Adipocyte (in vitro differentiated cells): ENCODE measurements at regions not wholly inside any gene's neighbourhood (a gene's known extent, or its start where the extent isn't known, plus 50 kb on each side); places are given as distances from the start of the nearest gene placed in this dataset.
"Not testable (repeated sequence)": the region's sequence is repeated elsewhere in the genome, so short reads cannot be mapped to it uniquely, and the experiment has no call there.

ENCODE experiments used
- DNase-seq: peaks from one replicate; pipeline ENCODE4 v3.0.0-alpha.2; 2015; ENCODE audit warnings: low read depth
- H3K27me3 ChIP-seq: replicated peaks from 2 replicates; pipeline ENCODE4 v1.7.0; 2013; ENCODE audit warnings: mild to moderate bottlenecking, low read length, moderate library complexity; ENCODE audit not compliant: control insufficient read depth, insufficient read depth
- H3K36me3 ChIP-seq: 2 replicates; pipeline ENCODE4 v1.7.0; 2013; ENCODE audit warnings: low read length, mild to moderate bottlenecking, moderate library complexity; ENCODE audit not compliant: control insufficient read depth, insufficient read depth, severe bottlenecking
- H3K4me1 ChIP-seq: 2 replicates; pipeline ENCODE4 v1.7.0; 2013; ENCODE audit warnings: mild to moderate bottlenecking, low read length, moderate library complexity; ENCODE audit not compliant: control insufficient read depth, insufficient read depth
- H3K4me3 ChIP-seq: 2 replicates; pipeline ENCODE4 v1.7.0; 2013; ENCODE audit warnings: mild to moderate bottlenecking, low read length, moderate library complexity
- H3K9ac ChIP-seq: 2 replicates; pipeline ENCODE4 v1.7.0; 2013; ENCODE audit warnings: mild to moderate bottlenecking, low read length, moderate library complexity
- H3K9me3 ChIP-seq: 2 replicates; pipeline ENCODE4 v1.7.0; 2013; ENCODE audit warnings: mild to moderate bottlenecking, low read length, moderate library complexity; ENCODE audit not compliant: control insufficient read depth

DNA sequence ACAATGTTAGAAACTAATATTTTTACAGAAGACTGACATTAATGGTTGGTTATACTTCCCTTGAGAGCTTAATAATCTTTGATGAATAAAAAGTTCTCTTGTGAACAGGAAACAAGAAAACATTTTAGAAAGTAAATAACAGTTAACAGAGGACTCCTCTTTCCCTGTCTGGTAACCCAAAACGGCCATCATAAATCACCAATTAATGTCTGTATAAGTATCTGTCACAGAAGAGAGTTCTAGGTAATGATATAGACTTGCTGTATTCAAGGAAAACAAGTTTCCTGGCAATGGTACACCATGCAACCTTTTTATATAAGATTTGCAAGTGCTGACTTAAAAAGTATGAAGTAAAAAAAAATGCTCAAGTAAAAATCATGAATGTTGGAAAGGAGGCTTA lies 426.7 kb downstream of the SOX2 start:
- no peaks in the 10 kb centered on the region for H3K4me1 ChIP-seq
- no peaks in the 10 kb centered on the region for H3K9me3 ChIP-seq
- peaks cover 4% of the 10 kb centered on the region for H3K27me3 ChIP-seq
- H3K4me3 ChIP-seq, result no peak overlapping the region
- no peak for DNase-seq
- no peak overlapping the region for H3K9ac ChIP-seq
- no peaks in the 10 kb centered on the region for H3K36me3 ChIP-seq

DNA sequence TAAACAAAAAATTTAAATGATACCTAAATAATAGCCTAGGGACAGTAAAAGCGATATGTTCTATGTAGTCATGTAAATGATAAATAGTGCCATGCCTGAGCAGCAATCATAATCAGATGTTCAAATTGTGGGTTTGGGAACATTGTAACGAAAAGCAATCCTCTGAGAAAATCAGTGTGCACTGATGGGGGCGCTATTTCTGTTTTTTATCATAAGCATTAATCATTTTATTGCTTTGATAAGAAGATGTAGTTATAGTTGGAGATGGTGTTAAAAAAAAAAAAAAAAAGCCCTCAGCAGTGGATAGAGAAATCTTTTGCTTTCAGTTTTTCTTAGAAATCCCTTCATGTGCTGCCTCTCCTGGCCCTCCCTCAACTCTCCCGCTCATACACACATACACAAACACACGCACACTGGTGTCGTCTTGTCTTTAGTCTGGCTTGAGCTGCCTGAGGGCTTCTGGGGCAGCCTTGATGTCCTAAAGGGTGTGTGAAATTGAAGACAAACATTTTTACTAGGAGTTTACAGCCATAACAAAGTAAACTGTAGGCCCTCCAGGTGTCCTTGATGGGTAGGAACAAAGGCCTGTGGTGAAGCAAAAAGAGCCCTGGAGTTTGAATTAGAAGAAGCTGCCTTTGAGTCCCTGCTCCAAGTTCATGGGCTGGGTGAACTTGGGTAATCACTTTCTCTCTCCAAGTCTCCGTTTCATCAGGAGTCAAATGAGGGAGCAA lies 428.1 kb downstream of the SOX2 start:
- H3K27me3 ChIP-seq, result peaks cover 4% of the 10 kb centered on the region
- no peak overlapping the region for H3K9ac ChIP-seq
- no peak overlapping the region for H3K4me3 ChIP-seq
- no peak for DNase-seq
- peaks cover 3% of the 10 kb centered on the region for H3K9me3 ChIP-seq
- H3K4me1 ChIP-seq, result no peaks in the 10 kb centered on the region
- H3K36me3 ChIP-seq, result no peaks in the 10 kb centered on the region

DNA sequence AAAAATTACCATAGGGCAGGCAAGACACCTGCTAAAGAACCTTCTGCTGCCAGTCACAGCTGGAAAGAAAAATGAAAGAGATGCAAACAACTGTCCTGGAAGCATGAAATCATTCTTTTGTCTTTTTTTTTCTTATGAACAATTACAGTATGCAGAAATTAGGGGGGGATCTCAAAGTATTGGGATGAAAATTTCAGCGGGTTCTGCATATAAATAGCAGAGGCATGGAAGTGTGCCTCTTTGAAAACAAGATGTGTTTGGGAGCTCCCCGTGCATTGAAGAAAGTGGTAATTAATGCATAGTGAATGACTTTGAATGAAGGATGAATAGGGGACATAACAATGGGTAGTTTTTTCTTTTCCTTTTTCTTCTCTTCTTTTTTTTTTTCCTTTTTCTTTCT lies 431.2 kb downstream of the SOX2 start:
- no peak for DNase-seq
- H3K9ac ChIP-seq, result no peak overlapping the region
- peaks cover 3% of the 10 kb centered on the region for H3K9me3 ChIP-seq
- no peaks in the 10 kb centered on the region for H3K36me3 ChIP-seq
- H3K27me3 ChIP-seq, result no peaks in the 10 kb centered on the region
- H3K4me3 ChIP-seq, result no peak overlapping the region
- no peaks in the 10 kb centered on the region for H3K4me1 ChIP-seq

DNA sequence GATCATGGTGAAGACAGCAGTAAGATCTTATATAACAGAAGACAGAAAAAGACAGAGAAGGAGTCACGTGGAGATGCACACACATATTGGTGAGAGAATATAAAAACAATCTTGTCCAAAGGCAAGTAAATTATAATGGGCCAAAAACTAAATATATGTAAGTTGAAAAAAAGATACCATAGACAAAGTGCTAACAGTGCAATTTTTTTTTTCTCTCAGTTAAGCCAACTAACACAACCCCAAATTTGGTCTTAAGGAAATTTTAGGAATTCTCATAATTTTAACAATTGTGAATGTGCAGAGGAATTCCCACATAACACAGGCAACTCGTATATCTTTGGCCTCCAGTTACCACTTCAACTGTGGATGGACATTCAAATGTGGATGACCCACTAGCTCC lies 432.2 kb downstream of the SOX2 start:
- Histone ChIP-seq H3K36me3 (no peaks in the 10 kb centered on the region), H3K9ac (no peak overlapping the region), H3K4me3 (no peak overlapping the region), H3K4me1 (no peaks in the 10 kb centered on the region), H3K27me3 (no peaks in the 10 kb centered on the region), H3K9me3 (peaks cover 3% of the 10 kb centered on the region)
- DNase-seq, result no peak

DNA sequence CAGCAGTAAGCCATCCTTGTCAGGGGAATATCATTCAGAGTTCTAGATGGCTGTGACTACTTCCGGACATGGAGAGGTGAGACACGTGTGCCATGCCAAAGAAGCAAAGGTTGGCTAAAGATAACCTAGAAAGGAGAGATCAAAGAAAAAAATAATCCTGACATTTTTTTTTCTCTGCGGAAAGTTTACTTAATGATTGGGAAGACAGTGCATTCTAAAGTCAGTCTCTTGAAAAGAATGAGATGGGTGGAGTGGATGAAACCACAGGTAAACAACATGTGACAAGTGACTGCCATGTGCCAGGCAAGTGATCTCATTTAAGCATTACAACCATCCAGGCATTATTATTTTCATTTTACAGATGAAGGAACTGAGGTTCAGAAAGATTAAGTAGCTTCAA lies 436.6 kb downstream of the SOX2 start:
- no peaks in the 10 kb centered on the region for H3K36me3 ChIP-seq
- no peak for DNase-seq
- no peak overlapping the region for H3K9ac ChIP-seq
- peaks cover 3% of the 10 kb centered on the region for H3K9me3 ChIP-seq
- H3K4me3 ChIP-seq, result no peak overlapping the region
- no peaks in the 10 kb centered on the region for H3K4me1 ChIP-seq
- no peaks in the 10 kb centered on the region for H3K27me3 ChIP-seq

DNA sequence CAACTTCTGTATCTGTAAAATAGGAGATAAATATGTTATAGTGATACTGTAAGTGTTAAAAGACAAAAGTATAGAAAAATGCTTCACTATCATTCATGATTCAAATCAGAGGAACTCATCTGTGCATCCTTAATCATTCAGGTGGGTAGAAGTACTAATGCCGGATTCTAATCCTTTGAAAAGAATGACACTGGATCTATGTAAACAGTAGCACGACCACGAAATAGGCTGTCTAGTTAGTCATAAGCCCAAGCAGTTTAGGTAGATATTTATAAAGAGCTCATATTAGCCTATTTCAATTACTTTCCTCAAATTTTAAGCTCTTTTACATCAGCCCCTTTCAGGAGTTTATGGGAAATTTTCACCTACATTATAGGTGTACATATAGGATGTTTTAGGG lies 437.9 kb downstream of the SOX2 start:
- Histone ChIP-seq H3K9ac (no peak overlapping the region), H3K4me3 (no peak overlapping the region), H3K4me1 (no peaks in the 10 kb centered on the region)

DNA sequence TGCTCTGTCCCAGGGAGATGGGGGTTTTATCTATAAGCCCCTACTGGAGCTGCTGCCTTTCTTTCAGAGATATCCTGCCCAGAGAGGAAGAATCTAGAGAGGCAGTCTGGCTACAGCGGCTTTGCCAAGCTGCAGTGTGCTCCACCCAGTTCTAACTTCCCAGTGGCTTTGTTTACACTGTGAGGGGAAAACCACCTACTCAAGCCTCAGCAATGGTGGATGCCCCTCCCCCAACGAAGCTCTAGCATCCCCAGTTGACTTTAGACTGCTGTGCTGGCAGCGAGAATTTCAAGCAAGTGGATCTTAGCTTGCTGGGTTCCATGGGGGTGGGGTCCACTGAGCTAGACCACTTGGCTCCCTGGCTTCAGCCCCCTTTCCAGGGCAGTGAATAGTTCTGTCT lies 444.6 kb downstream of the SOX2 start:
- not testable (repeated sequence) for H3K36me3 ChIP-seq, DNase-seq, H3K27me3 ChIP-seq, H3K4me1 ChIP-seq, H3K9ac ChIP-seq, H3K4me3 ChIP-seq, H3K9me3 ChIP-seq

More for the DNA sequence above, 437.9 kb downstream of the SOX2 start:
- no peak for DNase-seq
- Histone ChIP-seq H3K36me3 (no peaks in the 10 kb centered on the region), H3K27me3 (no peaks in the 10 kb centered on the region), H3K9me3 (peaks cover 2% of the 10 kb centered on the region)

DNA sequence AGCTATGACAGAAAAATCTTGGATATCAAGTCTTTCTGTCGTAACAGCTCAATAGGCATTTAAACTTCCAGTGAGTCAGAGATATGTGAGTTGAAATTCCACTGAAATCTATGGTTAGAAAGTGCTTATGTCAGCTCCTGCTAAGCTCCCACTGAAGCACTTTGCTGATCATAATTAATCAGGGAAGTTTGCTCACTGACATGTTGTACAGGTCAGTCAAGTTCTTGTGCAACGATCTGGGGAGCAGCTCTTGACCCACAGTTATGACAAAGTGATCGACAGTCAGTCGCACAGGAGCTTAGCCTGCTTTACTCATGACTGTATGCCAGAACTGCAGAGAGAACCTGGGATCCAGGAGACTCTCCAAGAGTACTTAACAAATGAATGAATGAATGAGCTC lies 453.5 kb downstream of the SOX2 start:
- Histone ChIP-seq H3K27me3 (no peaks in the 10 kb centered on the region), H3K9me3 (no peaks in the 10 kb centered on the region), H3K9ac (no peak overlapping the region), H3K4me1 (no peaks in the 10 kb centered on the region), H3K4me3 (no peak overlapping the region), H3K36me3 (no peaks in the 10 kb centered on the region)
- no peak for DNase-seq

DNA sequence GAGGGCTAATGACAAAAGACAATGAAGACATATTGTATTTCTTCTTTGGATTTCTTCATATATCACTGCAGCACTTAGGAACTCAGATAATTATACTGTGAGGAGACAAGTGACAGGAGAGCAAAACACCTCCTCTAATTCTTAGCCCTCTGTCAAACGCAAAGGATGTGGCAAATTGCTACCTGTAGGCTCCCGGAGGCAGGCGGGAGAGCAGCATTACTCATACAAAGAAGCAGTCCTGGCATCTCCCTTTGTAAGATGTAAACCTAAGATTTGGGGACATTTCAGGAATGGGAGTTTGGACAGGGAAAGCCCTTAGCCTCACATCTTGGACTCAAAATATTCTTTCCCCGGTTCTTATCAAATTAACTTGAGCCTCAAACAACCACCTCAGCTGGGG lies 460.8 kb downstream of the SOX2 start:
- no peak for DNase-seq
- Histone ChIP-seq H3K9me3 (no peaks in the 10 kb centered on the region), H3K4me3 (no peak overlapping the region), H3K36me3 (no peaks in the 10 kb centered on the region), H3K4me1 (no peaks in the 10 kb centered on the region), H3K27me3 (no peaks in the 10 kb centered on the region), H3K9ac (no peak overlapping the region)

DNA sequence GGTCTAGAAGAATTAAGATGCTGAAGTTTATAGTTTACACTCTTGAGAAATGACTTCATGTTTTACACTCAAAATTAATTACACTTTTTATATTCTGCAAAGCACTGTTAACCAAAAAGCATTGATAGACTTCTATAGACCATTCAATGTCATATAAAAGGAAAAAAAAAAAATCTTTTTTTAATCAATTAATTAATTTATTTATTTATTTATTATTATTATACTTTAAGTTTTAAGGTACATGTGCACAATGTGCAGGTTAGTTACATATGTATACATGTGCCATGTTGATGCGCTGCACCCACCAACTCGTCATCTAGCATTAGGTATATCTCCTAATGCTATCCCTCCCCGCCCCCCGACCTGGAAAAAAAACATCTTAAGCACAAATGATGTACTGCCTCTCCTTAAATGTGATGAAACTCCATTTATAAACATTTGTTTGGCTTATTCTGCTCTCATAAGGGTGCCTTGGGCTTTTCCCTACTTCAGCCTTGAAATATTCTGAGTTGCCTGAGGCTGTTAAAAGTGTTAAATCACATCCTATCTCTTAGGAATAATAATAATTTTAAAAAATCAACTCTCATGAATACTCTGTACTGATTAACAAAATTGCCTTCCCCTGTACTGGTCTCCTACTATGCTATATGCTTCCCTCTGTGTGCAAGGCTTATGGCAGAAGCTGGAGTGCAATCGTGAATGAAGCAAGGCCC lies 466.9 kb downstream of the SOX2 start:
- Histone ChIP-seq H3K27me3 (no peaks in the 10 kb centered on the region), H3K36me3 (no peaks in the 10 kb centered on the region), H3K4me3 (no peak overlapping the region), H3K4me1 (no peaks in the 10 kb centered on the region), H3K9ac (no peak overlapping the region), H3K9me3 (no peaks in the 10 kb centered on the region)
- no peak for DNase-seq

DNA sequence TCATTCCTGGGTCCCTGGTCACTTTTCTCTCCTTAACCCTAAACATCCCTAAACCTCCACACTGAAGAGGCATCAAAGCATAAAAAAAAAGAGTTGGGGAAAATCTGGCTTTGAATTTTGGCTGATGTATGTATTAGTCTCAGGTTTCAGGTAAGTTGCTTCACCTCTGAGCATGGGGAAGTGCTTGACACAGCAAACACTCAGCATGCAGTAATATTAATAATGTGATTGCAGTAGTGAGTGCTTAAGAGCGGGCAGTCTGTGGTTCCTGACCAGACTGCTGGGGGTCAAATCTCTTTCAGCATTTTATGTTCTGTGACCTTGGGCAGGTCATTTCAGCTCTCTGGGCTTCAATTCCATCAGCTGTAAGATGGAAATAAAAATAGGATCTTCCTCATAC lies 467.9 kb downstream of the SOX2 start:
- DNase-seq, result no peak
- no peak overlapping the region for H3K4me3 ChIP-seq
- no peaks in the 10 kb centered on the region for H3K27me3 ChIP-seq
- no peak overlapping the region for H3K9ac ChIP-seq
- no peaks in the 10 kb centered on the region for H3K4me1 ChIP-seq
- H3K36me3 ChIP-seq, result no peaks in the 10 kb centered on the region
- H3K9me3 ChIP-seq, result no peaks in the 10 kb centered on the region
